GM23338 (cell line): ENCODE measurements at regions not wholly inside any gene's neighbourhood (a gene's known extent, or its start where the extent isn't known, plus 50 kb on each side); places are given as distances from the start of the nearest gene placed in this dataset.
"Not testable (repeated sequence)": the region's sequence is repeated elsewhere in the genome, so short reads cannot be mapped to it uniquely, and the experiment has no call there.

Source experiments
- ATAC-seq: fragments of 200-7000 bp; cut with Tn5 transposase; 3 replicates; pipeline ENCODE4 v1.9.1; 2020
- DNase-seq: peaks from one replicate; pipeline ENCODE4 v3.0.0-alpha.2; 2015; ENCODE audit warnings: low spot score
- H2AFZ ChIP-seq: fragments of 200-600 bp; sonication (generic); 2 replicates; pipeline ENCODE4 v1.8.0; 2016; ENCODE audit warnings: antibody characterized with exemption, mild to moderate bottlenecking, moderate library complexity
- H3F3A ChIP-seq: fragments of 200-600 bp; sonication (generic); replicated peaks from 2 replicates; pipeline ENCODE4 v1.8.0; 2017; ENCODE audit warnings: antibody characterized with exemption, mixed run types, low read depth
- H3K27ac ChIP-seq: fragments of 200-600 bp; sonication (generic); 2 replicates; pipeline ENCODE4 v1.6.1; 2016; ENCODE audit warnings: low read depth
- H3K27me3 ChIP-seq: fragments of 200-600 bp; sonication (generic); 2 replicates; pipeline ENCODE4 v1.8.0; 2016; ENCODE audit warnings: mild to moderate bottlenecking, mixed run types, moderate library complexity; ENCODE audit not compliant: insufficient read depth
- H3K36me3 ChIP-seq: fragments of 200-600 bp; sonication (generic); 2 replicates; pipeline ENCODE4 v1.8.0; 2016; ENCODE audit warnings: mild to moderate bottlenecking; ENCODE audit not compliant: insufficient read depth
- H3K4me1 ChIP-seq: fragments of 200-600 bp; sonication (generic); 2 replicates; pipeline ENCODE4 v1.8.0; 2016; ENCODE audit warnings: mild to moderate bottlenecking, moderate library complexity; ENCODE audit not compliant: insufficient read depth
- H3K4me2 ChIP-seq: fragments of 200-600 bp; sonication (generic); 2 replicates; pipeline ENCODE4 v1.7.1; 2017; ENCODE audit warnings: mixed run types
- H3K4me3 ChIP-seq: fragments of 200-600 bp; sonication (generic); 2 replicates; pipeline ENCODE4 v1.6.1; 2016; ENCODE audit warnings: mixed run types
- H3K79me2 ChIP-seq: fragments of 200-600 bp; sonication (generic); replicated peaks from 2 replicates; pipeline ENCODE4 v1.8.0; 2017; ENCODE audit warnings: mild to moderate bottlenecking; ENCODE audit not compliant: insufficient read depth
- H3K9me2 ChIP-seq: fragments of 200-600 bp; sonication (generic); 2 replicates; pipeline ENCODE4 v1.8.0; 2017; ENCODE audit not compliant: insufficient read depth
- H4K20me1 ChIP-seq: fragments of 200-600 bp; sonication (generic); replicated peaks from 2 replicates; pipeline ENCODE4 v1.8.0; 2017; ENCODE audit warnings: mild to moderate bottlenecking; ENCODE audit not compliant: insufficient read depth
- H3K27ac Mint-ChIP-seq: 2 replicates; pipeline ENCODE4 v1.8.0; 2020; ENCODE audit warnings: inconsistent platforms, mild to moderate bottlenecking, moderate library complexity, mixed read lengths
- H3K27me3 Mint-ChIP-seq: 3 replicates; pipeline ENCODE4 v1.8.0; 2022; ENCODE audit warnings: low read depth, mild to moderate bottlenecking, moderate library complexity, mixed read lengths, inconsistent platforms; ENCODE audit not compliant: insufficient read depth, poor library complexity
- H3K36me3 Mint-ChIP-seq: 3 replicates; pipeline ENCODE4 v1.8.0; 2021; ENCODE audit warnings: low read depth, mild to moderate bottlenecking, inconsistent platforms, moderate library complexity, mixed read lengths
- H3K4me1 Mint-ChIP-seq: 3 replicates; pipeline ENCODE4 v1.8.0; 2020; ENCODE audit warnings: mild to moderate bottlenecking, inconsistent platforms, mixed read lengths
- H3K4me3 Mint-ChIP-seq: 3 replicates; pipeline ENCODE4 v1.8.0; 2021; ENCODE audit warnings: moderate library complexity, mild to moderate bottlenecking, inconsistent platforms, mixed read lengths
- H3K9me3 Mint-ChIP-seq: 3 replicates; pipeline ENCODE4 v1.8.0; 2020; ENCODE audit warnings: moderate library complexity, mild to moderate bottlenecking, inconsistent platforms, mixed read lengths
- POLR2AphosphoS5 ChIP-seq: IDR thresholded peaks from 2 replicates; pipeline ENCODE4 v1.6.1; 2016; ENCODE audit warnings: antibody characterized with exemption, low read depth
- STAT1 ChIP-seq: IDR thresholded peaks from one replicate; pipeline ENCODE4 v1.6.1; 2016; ENCODE audit warnings: antibody characterized with exemption; ENCODE audit not compliant: unreplicated experiment
- ZNF331 ChIP-seq: fragments of 250-450 bp; sonication (Bioruptor Pico); IDR thresholded peaks from 2 replicates; pipeline ENCODE4 v1.5.0; 2020; ENCODE audit warnings: low read depth, mild to moderate bottlenecking, moderate library complexity
- TF ChIP-seq, protein P1 (sequence below): fragments of 250-450 bp; sonication (Bioruptor Pico); IDR thresholded peaks from 2 replicates; pipeline ENCODE4 v1.5.0; 2020; ENCODE audit warnings: mild to moderate bottlenecking, moderate library complexity
- TF ChIP-seq, protein P2 (sequence below), 2 experiments: fragments of 200-600 bp in 1 of 2; sonication (generic) in 1 of 2; conservative IDR thresholded peaks; 2 replicates each; pipeline versions ENCODE4 v1.5.1 to v1.6.1; 2016 to 2017; ENCODE audit warnings: antibody characterized with exemption in 2 of 2, low read depth in 2 of 2, mild to moderate bottlenecking in 2 of 2, moderate library complexity in 1 of 2
- TF ChIP-seq, protein P3 (sequence below): IDR thresholded peaks from one replicate; pipeline ENCODE4 v1.6.1; 2018; ENCODE audit warnings: antibody characterized with exemption; ENCODE audit not compliant: unreplicated experiment

DNA sequence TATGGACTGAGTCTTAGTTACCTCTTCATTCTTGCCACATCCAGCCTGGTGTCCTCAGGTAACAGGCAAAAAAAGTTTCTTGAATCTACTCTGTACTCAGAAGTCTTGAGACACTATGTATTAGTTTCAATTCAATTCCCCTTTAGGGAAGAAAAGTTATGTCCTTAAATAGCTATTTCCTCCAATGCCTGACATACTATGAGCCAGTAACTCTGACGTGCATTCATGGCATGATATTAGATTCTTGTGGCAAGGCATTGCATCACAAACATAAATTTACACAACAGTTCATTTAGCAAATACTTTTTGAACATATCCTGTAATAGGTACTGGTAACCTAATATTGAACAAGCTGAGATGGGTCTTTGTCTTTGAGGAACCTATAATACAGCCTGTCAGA is 109.3 kb upstream of the FOXB1 start (continued):
- TF ChIP-seq, protein P1, sequence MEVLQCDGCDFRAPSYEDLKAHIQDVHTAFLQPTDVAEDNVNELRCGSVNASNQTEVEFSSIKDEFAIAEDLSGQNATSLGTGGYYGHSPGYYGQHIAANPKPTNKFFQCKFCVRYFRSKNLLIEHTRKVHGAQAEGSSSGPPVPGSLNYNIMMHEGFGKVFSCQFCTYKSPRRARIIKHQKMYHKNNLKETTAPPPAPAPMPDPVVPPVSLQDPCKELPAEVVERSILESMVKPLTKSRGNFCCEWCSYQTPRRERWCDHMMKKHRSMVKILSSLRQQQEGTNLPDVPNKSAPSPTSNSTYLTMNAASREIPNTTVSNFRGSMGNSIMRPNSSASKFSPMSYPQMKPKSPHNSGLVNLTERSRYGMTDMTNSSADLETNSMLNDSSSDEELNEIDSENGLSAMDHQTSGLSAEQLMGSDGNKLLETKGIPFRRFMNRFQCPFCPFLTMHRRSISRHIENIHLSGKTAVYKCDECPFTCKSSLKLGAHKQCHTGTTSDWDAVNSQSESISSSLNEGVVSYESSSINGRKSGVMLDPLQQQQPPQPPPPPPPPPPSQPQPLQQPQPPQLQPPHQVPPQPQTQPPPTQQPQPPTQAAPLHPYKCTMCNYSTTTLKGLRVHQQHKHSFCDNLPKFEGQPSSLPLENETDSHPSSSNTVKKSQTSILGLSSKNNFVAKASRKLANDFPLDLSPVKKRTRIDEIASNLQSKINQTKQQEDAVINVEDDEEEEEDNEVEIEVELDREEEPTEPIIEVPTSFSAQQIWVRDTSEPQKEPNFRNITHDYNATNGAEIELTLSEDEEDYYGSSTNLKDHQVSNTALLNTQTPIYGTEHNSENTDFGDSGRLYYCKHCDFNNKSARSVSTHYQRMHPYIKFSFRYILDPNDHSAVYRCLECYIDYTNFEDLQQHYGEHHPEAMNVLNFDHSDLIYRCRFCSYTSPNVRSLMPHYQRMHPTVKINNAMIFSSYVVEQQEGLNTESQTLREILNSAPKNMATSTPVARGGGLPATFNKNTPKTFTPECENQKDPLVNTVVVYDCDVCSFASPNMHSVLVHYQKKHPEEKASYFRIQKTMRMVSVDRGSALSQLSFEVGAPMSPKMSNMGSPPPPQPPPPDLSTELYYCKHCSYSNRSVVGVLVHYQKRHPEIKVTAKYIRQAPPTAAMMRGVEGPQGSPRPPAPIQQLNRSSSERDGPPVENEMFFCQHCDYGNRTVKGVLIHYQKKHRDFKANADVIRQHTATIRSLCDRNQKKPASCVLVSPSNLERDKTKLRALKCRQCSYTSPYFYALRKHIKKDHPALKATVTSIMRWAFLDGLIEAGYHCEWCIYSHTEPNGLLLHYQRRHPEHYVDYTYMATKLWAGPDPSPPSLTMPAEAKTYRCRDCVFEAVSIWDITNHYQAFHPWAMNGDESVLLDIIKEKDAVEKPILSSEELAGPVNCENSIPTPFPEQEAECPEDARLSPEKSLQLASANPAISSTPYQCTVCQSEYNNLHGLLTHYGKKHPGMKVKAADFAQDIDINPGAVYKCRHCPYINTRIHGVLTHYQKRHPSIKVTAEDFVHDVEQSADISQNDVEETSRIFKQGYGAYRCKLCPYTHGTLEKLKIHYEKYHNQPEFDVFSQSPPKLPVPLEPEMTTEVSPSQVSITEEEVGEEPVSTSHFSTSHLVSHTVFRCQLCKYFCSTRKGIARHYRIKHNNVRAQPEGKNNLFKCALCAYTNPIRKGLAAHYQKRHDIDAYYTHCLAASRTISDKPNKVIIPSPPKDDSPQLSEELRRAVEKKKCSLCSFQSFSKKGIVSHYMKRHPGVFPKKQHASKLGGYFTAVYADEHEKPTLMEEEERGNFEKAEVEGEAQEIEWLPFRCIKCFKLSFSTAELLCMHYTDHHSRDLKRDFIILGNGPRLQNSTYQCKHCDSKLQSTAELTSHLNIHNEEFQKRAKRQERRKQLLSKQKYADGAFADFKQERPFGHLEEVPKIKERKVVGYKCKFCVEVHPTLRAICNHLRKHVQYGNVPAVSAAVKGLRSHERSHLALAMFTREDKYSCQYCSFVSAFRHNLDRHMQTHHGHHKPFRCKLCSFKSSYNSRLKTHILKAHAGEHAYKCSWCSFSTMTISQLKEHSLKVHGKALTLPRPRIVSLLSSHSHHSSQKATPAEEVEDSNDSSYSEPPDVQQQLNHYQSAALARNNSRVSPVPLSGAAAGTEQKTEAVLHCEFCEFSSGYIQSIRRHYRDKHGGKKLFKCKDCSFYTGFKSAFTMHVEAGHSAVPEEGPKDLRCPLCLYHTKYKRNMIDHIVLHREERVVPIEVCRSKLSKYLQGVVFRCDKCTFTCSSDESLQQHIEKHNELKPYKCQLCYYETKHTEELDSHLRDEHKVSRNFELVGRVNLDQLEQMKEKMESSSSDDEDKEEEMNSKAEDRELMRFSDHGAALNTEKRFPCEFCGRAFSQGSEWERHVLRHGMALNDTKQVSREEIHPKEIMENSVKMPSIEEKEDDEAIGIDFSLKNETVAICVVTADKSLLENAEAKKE (CRISPR knock-in tag) = no peak
- TF ChIP-seq ZNF331 (CRISPR knock-in tag) (no peak), POLR2AphosphoS5 (no peak), STAT1 (no peak)
- TF ChIP-seq, protein P2, sequence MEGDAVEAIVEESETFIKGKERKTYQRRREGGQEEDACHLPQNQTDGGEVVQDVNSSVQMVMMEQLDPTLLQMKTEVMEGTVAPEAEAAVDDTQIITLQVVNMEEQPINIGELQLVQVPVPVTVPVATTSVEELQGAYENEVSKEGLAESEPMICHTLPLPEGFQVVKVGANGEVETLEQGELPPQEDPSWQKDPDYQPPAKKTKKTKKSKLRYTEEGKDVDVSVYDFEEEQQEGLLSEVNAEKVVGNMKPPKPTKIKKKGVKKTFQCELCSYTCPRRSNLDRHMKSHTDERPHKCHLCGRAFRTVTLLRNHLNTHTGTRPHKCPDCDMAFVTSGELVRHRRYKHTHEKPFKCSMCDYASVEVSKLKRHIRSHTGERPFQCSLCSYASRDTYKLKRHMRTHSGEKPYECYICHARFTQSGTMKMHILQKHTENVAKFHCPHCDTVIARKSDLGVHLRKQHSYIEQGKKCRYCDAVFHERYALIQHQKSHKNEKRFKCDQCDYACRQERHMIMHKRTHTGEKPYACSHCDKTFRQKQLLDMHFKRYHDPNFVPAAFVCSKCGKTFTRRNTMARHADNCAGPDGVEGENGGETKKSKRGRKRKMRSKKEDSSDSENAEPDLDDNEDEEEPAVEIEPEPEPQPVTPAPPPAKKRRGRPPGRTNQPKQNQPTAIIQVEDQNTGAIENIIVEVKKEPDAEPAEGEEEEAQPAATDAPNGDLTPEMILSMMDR (conservative IDR thresholded peaks at IDR 0.05; ENCODE audit: low read depth in 2 of 2) = no peak

DNA sequence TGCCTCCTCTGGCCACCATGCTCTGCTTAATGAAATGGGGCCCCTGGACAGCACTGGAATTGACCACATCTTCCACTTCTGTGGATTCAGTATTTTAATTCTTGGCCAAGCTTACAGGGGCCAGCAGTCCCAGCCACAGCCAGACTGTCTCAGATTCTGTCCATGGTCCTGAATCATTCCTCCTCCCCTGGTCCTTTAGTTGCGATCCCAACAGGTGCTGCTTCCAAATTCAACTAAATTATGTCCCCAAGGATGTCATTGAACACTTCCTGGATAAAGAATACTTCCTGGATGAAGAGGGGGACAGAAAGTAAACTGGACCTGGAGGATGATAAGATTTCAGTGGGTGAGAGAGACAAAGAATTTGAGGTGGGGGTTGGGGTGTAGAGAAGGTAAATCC is 111.1 kb upstream of the FOXB1 start:
- Histone ChIP-seq H2AFZ (no peak overlapping the region), H3K27ac (no peak overlapping the region), H3K4me1 (0 out of 2 replicates have a peak, but pooled peaks cover 10% of the 10 kb centered on the region), H4K20me1 (no peaks in the 10 kb centered on the region), H3K4me2 (no peak overlapping the region), H3K27me3 (no peaks in the 10 kb centered on the region), H3K79me2 (no peaks in the 10 kb centered on the region), H3K36me3 (no peaks in the 10 kb centered on the region), H3K4me3 (no peak overlapping the region), H3K9me2 (peaks cover 9% of the 10 kb centered on the region; the same call in 1 of the 2 replicates), H3F3A (no peaks in the 10 kb centered on the region)
- Mint-ChIP-seq H3K4me1 (peaks cover 12% of the 10 kb centered on the region), H3K27ac (no peak overlapping the region), H3K4me3 (no peak overlapping the region), H3K9me3 (no peaks in the 10 kb centered on the region), H3K27me3 (peaks cover 2% of the 10 kb centered on the region), H3K36me3 (no peaks in the 10 kb centered on the region)
- DNase-seq (peak; percentile 71), ATAC-seq (peak; percentile 84)
- TF ChIP-seq, protein P3, sequence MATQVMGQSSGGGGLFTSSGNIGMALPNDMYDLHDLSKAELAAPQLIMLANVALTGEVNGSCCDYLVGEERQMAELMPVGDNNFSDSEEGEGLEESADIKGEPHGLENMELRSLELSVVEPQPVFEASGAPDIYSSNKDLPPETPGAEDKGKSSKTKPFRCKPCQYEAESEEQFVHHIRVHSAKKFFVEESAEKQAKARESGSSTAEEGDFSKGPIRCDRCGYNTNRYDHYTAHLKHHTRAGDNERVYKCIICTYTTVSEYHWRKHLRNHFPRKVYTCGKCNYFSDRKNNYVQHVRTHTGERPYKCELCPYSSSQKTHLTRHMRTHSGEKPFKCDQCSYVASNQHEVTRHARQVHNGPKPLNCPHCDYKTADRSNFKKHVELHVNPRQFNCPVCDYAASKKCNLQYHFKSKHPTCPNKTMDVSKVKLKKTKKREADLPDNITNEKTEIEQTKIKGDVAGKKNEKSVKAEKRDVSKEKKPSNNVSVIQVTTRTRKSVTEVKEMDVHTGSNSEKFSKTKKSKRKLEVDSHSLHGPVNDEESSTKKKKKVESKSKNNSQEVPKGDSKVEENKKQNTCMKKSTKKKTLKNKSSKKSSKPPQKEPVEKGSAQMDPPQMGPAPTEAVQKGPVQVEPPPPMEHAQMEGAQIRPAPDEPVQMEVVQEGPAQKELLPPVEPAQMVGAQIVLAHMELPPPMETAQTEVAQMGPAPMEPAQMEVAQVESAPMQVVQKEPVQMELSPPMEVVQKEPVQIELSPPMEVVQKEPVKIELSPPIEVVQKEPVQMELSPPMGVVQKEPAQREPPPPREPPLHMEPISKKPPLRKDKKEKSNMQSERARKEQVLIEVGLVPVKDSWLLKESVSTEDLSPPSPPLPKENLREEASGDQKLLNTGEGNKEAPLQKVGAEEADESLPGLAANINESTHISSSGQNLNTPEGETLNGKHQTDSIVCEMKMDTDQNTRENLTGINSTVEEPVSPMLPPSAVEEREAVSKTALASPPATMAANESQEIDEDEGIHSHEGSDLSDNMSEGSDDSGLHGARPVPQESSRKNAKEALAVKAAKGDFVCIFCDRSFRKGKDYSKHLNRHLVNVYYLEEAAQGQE = peak; percentile 89
- no peak for TF ChIP-seq POLR2AphosphoS5

DNA sequence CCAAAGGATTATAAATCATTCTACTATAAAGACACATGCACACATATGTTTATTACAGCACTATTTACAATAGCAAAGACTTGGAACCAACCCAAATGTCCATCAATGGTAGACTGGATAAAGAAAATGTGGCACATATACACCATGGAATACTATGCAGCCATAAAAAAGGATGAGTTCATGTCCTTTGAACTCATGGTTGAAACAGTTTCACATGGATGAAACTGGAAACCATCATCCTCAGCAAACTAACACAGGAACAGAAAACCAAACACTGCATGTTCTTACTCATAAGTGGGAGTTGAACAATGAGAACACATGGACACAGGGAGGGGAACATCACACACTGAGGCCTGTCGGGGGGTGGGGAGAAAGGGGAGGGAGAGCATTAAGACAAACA is 116.2 kb upstream of the FOXB1 start:
- not testable (repeated sequence) for H3K9me2 ChIP-seq, H3K79me2 ChIP-seq, H3K9me3 Mint-ChIP-seq, H3K4me2 ChIP-seq, DNase-seq, H3K27ac Mint-ChIP-seq, H3K27me3 Mint-ChIP-seq, H3K4me3 Mint-ChIP-seq, H3K27me3 ChIP-seq, ATAC-seq, H3K27ac ChIP-seq, H3F3A ChIP-seq, H3K36me3 Mint-ChIP-seq, H2AFZ ChIP-seq, H3K36me3 ChIP-seq, H3K4me3 ChIP-seq, H4K20me1 ChIP-seq
- peaks cover 13% of the 10 kb centered on the region for H3K4me1 ChIP-seq
- peaks cover 26% of the 10 kb centered on the region for H3K4me1 Mint-ChIP-seq
